Lung (tissue), 11 donors: ENCODE measurements at regions not wholly inside any gene's neighbourhood (a gene's known extent, or its start where the extent isn't known, plus 50 kb on each side); places are given as distances from the start of the nearest gene placed in this dataset.

Source experiments
- ATAC-seq: fragments of 200-7000 bp; cut with Tn5 transposase; one replicate; pipeline ENCODE4 v1.9.1; 2020; ENCODE audit warnings: moderate number of reproducible peaks; ENCODE audit not compliant: insufficient read depth, low FRiP score
- DNase-seq, 3 donors: peaks; one replicate each; pipeline ENCODE4 v3.0.0-alpha.2; 2013 to 2017
- H3K27ac ChIP-seq, 2 donors: one replicate each; pipeline ENCODE4 v1.5.1; 2013; ENCODE audit warnings: mild to moderate bottlenecking in 2 of 2, moderate library complexity in 2 of 2, control low read depth in 1 of 2, inconsistent platforms in 1 of 2, low read depth in 1 of 2, low read length in 1 of 2
- H3K27me3 ChIP-seq, 3 donors: one replicate each; pipeline ENCODE4 v1.5.1; 2013; ENCODE audit warnings: low read length in 2 of 3; ENCODE audit not compliant: control insufficient read depth in 3 of 3, insufficient read depth in 3 of 3
- H3K36me3 ChIP-seq, 4 donors: one replicate each; pipeline ENCODE4 v1.5.1; 2013; ENCODE audit warnings: low read length in 4 of 4, mild to moderate bottlenecking in 1 of 4, moderate library complexity in 1 of 4; ENCODE audit not compliant: control insufficient read depth in 4 of 4, insufficient read depth in 4 of 4
- H3K4me1 ChIP-seq, 5 donors: one replicate each; pipeline ENCODE4 v1.5.1; 2013; ENCODE audit warnings: low read length in 5 of 5, mild to moderate bottlenecking in 2 of 5, moderate library complexity in 1 of 5; ENCODE audit not compliant: control insufficient read depth in 5 of 5, insufficient read depth in 5 of 5
- H3K4me3 ChIP-seq: one replicate; pipeline ENCODE4 v1.5.1; 2013; ENCODE audit warnings: mild to moderate bottlenecking, control low read depth, moderate library complexity
- H3K9ac ChIP-seq, 2 donors: one replicate each; pipeline ENCODE4 v1.5.1; 2013; ENCODE audit warnings: low read length in 2 of 2, control low read depth in 1 of 2; ENCODE audit not compliant: insufficient read depth in 1 of 2
- H3K9me3 ChIP-seq, 4 donors: one replicate each; pipeline ENCODE4 v1.5.1; 2013; ENCODE audit warnings: low read length in 3 of 4, mild to moderate bottlenecking in 1 of 4, moderate library complexity in 1 of 4; ENCODE audit not compliant: control insufficient read depth in 4 of 4, insufficient read depth in 3 of 4
- CTCF ChIP-seq: IDR thresholded peaks from 2 replicates; pipeline ENCODE4 v1.5.1; 2012; ENCODE audit warnings: mild to moderate bottlenecking; ENCODE audit errors: control extremely low read depth, extremely low read depth
- WGBS, 2 donors: extraction: QIAGEN DNeasy Blood & Tissue Kit; methylation state at CpG; one replicate each; pipeline ENCODE4 v1.1.7; 2013; 5-methylcytosine and 5-hydroxymethylcytosine counted together
- donor health status: control.
- donor health status: control.
- donor health status: Bipolar disorder and iron deficiency.
- donor health status: healthy.
- donor health status: DM: yes; HTN: yes; CAD: no.

GRCh38 chr21:36554411-36555157, 74.7 kb upstream of the CLDN14 start:
- 84 to 87% methylated on average over 15 of the region's 15 CpGs for WGBS, 2 donors
- ATAC-seq: no peak

GRCh38 chr21:36555199-36555800, 75.4 kb upstream of the CLDN14 start:
- DNase-seq (no peak), ATAC-seq (no peak)
- Histone ChIP-seq H3K27ac (no peak overlapping the region), H3K4me3 (no peak overlapping the region), H3K9me3 (no peaks in the 10 kb centered on the region), H3K4me1 (peaks cover 0 to 6% (median 0%) of the 10 kb centered on the region in 5 donors), H3K36me3 (no peaks in the 10 kb centered on the region), H3K27me3 (peaks cover 0 to 3% (median 0%) of the 10 kb centered on the region in 3 donors), H3K9ac (no peak overlapping the region)
- TF ChIP-seq CTCF: no peak
- 72 to 82% methylated on average over 16 of the region's 16 CpGs for whole genome bisulfite sequencing, 2 donors

More at GRCh38 chr21:36554411-36555157, 74.7 kb upstream of the CLDN14 start:
- H3K27me3 ChIP-seq: peaks cover 0 to 3% (median 0%) of the 10 kb centered on the region in 3 donors
- peaks cover 0 to 6% (median 0%) of the 10 kb centered on the region in 5 donors for H3K4me1 ChIP-seq
- H3K9ac ChIP-seq: no peak overlapping the region
- H3K36me3 ChIP-seq: no peaks in the 10 kb centered on the region
- H3K4me3 ChIP-seq: no peak overlapping the region
- no peaks in the 10 kb centered on the region for H3K9me3 ChIP-seq
- no peak for TF ChIP-seq CTCF
- no peak for DNase-seq
- no peak overlapping the region for H3K27ac ChIP-seq

GRCh38 chr21:36557316-36557715, 77.4 kb upstream of the CLDN14 start:
- H3K4me3 ChIP-seq: no peak overlapping the region
- no peak overlapping the region for H3K27ac ChIP-seq
- 79 to 84% methylated on average over 3 of the region's 3 CpGs for WGBS, 2 donors
- peaks cover 0 to 3% (median 0%) of the 10 kb centered on the region in 3 donors for H3K27me3 ChIP-seq
- TF ChIP-seq CTCF: no peak
- no peak overlapping the region for H3K9ac ChIP-seq
- no peak for DNase-seq
- no peaks in the 10 kb centered on the region for H3K9me3 ChIP-seq
- ATAC-seq: no peak
- H3K4me1 ChIP-seq: no peaks in the 10 kb centered on the region
- no peaks in the 10 kb centered on the region for H3K36me3 ChIP-seq
